Breast epithelium (tissue), 4 donors: ENCODE measurements at regions not wholly inside any gene's neighbourhood (a gene's known extent, or its start where the extent isn't known, plus 50 kb on each side); places are given as distances from the start of the nearest gene placed in this dataset.

ENCODE experiments used
- DNase-seq, 2 donors: peaks; one replicate each; pipeline ENCODE4 v3.0.0-alpha.2; 2019; ENCODE audit warnings: low spot score in 2 of 2
- H3K27ac ChIP-seq, 2 donors: fragments of 200-600 bp; sonication (generic) in 1 of 2; one replicate each; pipeline ENCODE4 v1.5.1; 2016 to 2019; ENCODE audit warnings: mild to moderate bottlenecking in 1 of 2
- H3K27me3 ChIP-seq, 2 donors: fragments of 200-600 bp; sonication (generic) in 1 of 2; one replicate each; pipeline versions ENCODE4 v1.5.1 to v1.6.0; 2017 to 2019; ENCODE audit warnings: control low read depth in 1 of 2, mild to moderate bottlenecking in 1 of 2
- H3K36me3 ChIP-seq: fragments of 200-600 bp; one replicate; pipeline ENCODE4 v1.5.1; 2019
- H3K4me1 ChIP-seq, 2 donors: fragments of 200-600 bp; sonication (generic); one replicate each; pipeline ENCODE4 v1.5.1; 2016 to 2019; ENCODE audit warnings: control low read depth in 1 of 2
- H3K4me3 ChIP-seq, 3 donors: fragments of 200-600 bp; sonication (generic); 1 replicate in 2 of 3; 2 replicates in 1 of 3; pipeline ENCODE4 v1.5.1; 2016 to 2019; ENCODE audit warnings: mild to moderate bottlenecking in 3 of 3, moderate library complexity in 2 of 3
- H3K9me3 ChIP-seq, 2 donors: fragments of 200-600 bp; sonication (generic) in 1 of 2; one replicate each; pipeline ENCODE4 v1.5.1; 2016 to 2019; ENCODE audit warnings: control low read depth in 1 of 2
- POLR2A ChIP-seq: fragments of 450-650 bp; IDR thresholded peaks from one replicate; pipeline ENCODE4 v1.6.1; 2016; ENCODE audit warnings: antibody characterized with exemption, mild to moderate bottlenecking, moderate library complexity
- POLR2AphosphoS5 ChIP-seq, 3 donors: sonication (generic); formaldehyde crosslinking; IDR thresholded peaks; one replicate each; pipeline ENCODE4 v1.6.1; 2017; ENCODE audit warnings: antibody characterized with exemption in 3 of 3
- intact Hi-C: fragments of 100-400 bp; cut with DNase I; formaldehyde crosslinking; loops from one replicate; pipeline ENCODE4 v1.15.1; 2023; ENCODE audit warnings: low total_unique reads
- TF ChIP-seq, protein P1 (sequence below), 3 donors: fragments of 450-650 bp; IDR thresholded peaks; one replicate each; pipeline ENCODE4 v1.5.1; 2016 to 2017; ENCODE audit warnings: antibody characterized with exemption in 3 of 3, mild to moderate bottlenecking in 3 of 3, moderate library complexity in 3 of 3

DNA sequence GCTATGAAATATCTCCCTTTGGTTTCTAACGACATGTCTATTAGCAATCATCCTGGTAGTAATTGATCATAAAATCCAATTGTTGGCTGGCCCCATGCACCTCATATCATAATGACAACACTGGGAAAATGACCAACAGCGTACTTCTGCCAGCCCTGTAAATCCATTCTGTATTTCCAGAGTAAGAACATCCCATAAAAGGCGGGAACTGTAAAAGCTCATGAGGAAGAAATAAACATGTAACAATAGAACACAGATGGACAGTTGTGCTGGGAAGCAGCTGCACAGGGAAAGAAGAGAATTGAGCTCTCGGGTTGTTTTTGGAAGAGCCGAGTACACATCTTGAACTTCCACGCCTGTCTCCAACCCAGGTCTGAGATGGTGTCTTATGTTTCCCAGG lies 218.7 kb downstream of the CMPK2 start:
- Histone ChIP-seq H3K27ac (no peak overlapping the region), H3K27me3 (peaks cover 0 to 12% of the 10 kb centered on the region in 2 donors), H3K4me3 (no peak overlapping the region), H3K36me3 (no peaks in the 10 kb centered on the region), H3K4me1 (no peaks in the 10 kb centered on the region), H3K9me3 (no peaks in the 10 kb centered on the region)
- TF ChIP-seq POLR2A = no peak
- TF ChIP-seq POLR2AphosphoS5 (IDR thresholded peaks at IDR 0.05) = no peak
- TF ChIP-seq, protein P1, sequence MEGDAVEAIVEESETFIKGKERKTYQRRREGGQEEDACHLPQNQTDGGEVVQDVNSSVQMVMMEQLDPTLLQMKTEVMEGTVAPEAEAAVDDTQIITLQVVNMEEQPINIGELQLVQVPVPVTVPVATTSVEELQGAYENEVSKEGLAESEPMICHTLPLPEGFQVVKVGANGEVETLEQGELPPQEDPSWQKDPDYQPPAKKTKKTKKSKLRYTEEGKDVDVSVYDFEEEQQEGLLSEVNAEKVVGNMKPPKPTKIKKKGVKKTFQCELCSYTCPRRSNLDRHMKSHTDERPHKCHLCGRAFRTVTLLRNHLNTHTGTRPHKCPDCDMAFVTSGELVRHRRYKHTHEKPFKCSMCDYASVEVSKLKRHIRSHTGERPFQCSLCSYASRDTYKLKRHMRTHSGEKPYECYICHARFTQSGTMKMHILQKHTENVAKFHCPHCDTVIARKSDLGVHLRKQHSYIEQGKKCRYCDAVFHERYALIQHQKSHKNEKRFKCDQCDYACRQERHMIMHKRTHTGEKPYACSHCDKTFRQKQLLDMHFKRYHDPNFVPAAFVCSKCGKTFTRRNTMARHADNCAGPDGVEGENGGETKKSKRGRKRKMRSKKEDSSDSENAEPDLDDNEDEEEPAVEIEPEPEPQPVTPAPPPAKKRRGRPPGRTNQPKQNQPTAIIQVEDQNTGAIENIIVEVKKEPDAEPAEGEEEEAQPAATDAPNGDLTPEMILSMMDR (IDR thresholded peaks at IDR 0.05) = no peak
- intact Hi-C loops = no loop called here
- DNase-seq = no peak

DNA sequence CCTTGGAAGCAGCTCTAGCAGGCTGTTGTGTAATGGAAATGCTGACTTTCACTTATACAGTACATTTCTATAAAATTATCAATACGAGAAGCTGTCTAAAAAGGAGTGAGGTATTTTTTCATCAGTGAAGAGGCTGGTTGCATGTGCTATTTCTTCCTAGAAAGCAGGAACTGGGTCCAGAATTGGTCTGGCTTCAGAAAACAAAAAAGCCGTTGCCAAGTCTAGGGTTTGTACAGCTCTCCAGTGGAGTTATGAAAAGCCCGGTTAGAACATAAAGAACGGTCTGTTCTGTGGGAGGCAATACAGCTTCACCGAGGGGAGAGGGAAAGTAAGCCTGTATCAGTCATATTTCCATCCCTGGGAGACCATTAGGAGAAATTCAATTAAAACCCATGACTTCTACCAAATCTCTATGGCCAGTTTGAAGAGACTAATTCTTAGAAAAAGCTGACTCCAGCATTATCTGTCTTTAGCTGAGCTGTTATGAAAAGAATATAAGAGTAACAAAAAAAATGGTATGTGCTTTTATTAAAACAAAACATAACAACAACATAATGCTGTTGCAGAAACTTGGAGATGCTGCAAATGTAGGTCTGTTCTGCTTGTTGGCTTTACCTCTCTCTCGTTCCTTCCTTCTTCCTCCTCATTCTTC lies 217.0 kb downstream of the CMPK2 start:
- Histone ChIP-seq H3K36me3 (no peaks in the 10 kb centered on the region), H3K4me3 (no peak overlapping the region), H3K27ac (no peak overlapping the region), H3K27me3 (peaks cover 0 to 12% of the 10 kb centered on the region in 2 donors), H3K4me1 (no peaks in the 10 kb centered on the region), H3K9me3 (no peaks in the 10 kb centered on the region)
- DNase-seq = no peak
- TF ChIP-seq POLR2AphosphoS5 (IDR thresholded peaks at IDR 0.05) (no peak), POLR2A (no peak)
- TF ChIP-seq, protein P1 (IDR thresholded peaks at IDR 0.05) = no peak
- intact Hi-C loops = no loop called here

DNA sequence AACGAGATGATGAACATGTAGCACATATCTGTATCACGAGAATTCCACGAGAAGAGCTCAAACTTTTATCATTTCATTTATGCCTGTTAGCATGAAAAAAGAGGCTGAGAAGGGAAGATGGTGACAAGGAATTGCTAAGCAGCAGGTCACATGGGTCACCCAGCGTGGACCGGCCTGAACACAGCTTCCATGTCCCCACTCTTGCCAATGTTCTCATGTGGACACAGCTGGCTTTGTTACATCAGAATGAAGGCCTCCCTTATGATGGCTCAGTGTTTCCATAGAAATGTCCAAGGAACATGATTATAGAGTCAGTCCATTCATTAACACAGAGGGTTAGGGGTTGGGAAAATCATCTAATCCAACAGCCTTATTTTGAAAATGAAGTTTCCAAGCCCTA lies 215.4 kb downstream of the CMPK2 start:
- Histone ChIP-seq H3K27me3 (peaks cover 0 to 6% of the 10 kb centered on the region in 2 donors), H3K4me3 (no peak overlapping the region), H3K4me1 (no peaks in the 10 kb centered on the region), H3K9me3 (no peaks in the 10 kb centered on the region), H3K27ac (no peak overlapping the region), H3K36me3 (no peaks in the 10 kb centered on the region)
- intact Hi-C loops = no loop called here
- TF ChIP-seq, protein P1 (IDR thresholded peaks at IDR 0.05) = no peak
- no peak for TF ChIP-seq POLR2AphosphoS5 (IDR thresholded peaks at IDR 0.05)
- no peak for TF ChIP-seq POLR2A
- DNase-seq = no peak

DNA sequence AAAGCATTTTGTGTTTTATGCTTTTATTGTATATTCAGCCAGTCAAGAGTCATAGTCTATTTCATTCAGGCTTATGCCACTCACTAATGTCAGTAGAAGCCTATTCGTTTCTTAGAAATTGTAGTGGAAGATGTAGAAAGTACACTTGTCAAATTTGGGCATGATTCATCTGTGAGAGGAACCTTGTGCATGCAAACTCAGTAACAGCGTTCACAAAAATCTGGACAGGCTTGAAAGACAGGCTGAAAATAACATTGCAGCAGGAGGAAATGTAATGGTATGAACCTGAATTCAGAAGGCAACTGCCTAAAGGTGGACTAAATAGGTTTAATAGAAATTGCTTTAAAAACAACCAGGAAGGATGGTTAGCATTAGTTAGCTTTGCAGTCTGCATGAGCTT lies 213.5 kb downstream of the CMPK2 start:
- no peaks in the 10 kb centered on the region for H3K9me3 ChIP-seq
- H3K4me3 ChIP-seq = no peak overlapping the region
- no peaks in the 10 kb centered on the region for H3K4me1 ChIP-seq
- H3K27me3 ChIP-seq = no peaks in the 10 kb centered on the region
- no peaks in the 10 kb centered on the region for H3K36me3 ChIP-seq
- DNase-seq = no peak
- no peak overlapping the region for H3K27ac ChIP-seq
- intact Hi-C loops = no loop called here
- TF ChIP-seq, protein P1 (IDR thresholded peaks at IDR 0.05) = no peak
- TF ChIP-seq POLR2A = no peak
- TF ChIP-seq POLR2AphosphoS5 (IDR thresholded peaks at IDR 0.05) = no peak

DNA sequence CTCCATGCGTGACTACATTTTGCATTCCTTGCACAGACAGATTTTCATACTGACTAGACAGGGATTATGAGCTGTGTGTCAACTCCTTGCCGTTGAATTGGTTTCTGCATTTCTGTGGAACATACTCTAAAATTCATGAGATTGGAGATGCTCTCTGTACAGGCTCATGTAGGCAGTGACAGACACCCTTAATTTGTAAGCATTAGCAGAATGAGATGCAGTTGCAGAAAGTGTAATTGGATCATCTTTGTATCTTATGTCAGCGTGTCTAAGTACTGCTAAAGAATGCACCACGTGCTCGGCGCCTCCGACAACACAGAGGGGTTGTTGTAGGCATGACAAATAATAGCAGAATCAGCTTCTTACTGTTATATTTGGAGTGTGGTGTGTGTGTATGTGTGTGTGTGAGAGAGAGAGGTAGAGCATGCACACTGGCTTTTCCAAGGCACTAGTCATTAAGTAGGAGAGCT lies 212.4 kb downstream of the CMPK2 start:
- Histone ChIP-seq H3K4me1 (no peaks in the 10 kb centered on the region), H3K4me3 (no peak overlapping the region), H3K27me3 (no peaks in the 10 kb centered on the region), H3K9me3 (no peaks in the 10 kb centered on the region), H3K27ac (no peak overlapping the region), H3K36me3 (no peaks in the 10 kb centered on the region)
- intact Hi-C loops = no loop called here
- DNase-seq = no peak
- no peak for TF ChIP-seq POLR2A
- TF ChIP-seq, protein P1 (IDR thresholded peaks at IDR 0.05) = no peak
